SU-DHL-6 (cell line): ENCODE measurements at regions not wholly inside any gene's neighbourhood (a gene's known extent, or its start where the extent isn't known, plus 50 kb on each side); places are given as distances from the start of the nearest gene placed in this dataset.

Source experiments
- H2AFZ ChIP-seq: fragments of 200-600 bp; sonication (generic); 2 replicates; pipeline ENCODE4 v1.6.1; 2014; ENCODE audit warnings: low read depth, mild to moderate bottlenecking, moderate library complexity, mixed read lengths, antibody characterized with exemption, low read length; ENCODE audit not compliant: severe bottlenecking
- H3F3A ChIP-seq: fragments of 200-600 bp; shearing (Covaris generic); 2 replicates; pipeline ENCODE4 v1.6.0; 2016; ENCODE audit warnings: antibody characterized with exemption, mild to moderate bottlenecking; ENCODE audit not compliant: insufficient read depth
- H3K27ac ChIP-seq: fragments of 200-600 bp; sonication (generic); 2 replicates; pipeline ENCODE4 v1.5.1; 2016; ENCODE audit warnings: low read depth, mild to moderate bottlenecking, low read length, moderate library complexity, mixed read lengths
- H3K27me3 ChIP-seq: fragments of 200-600 bp; sonication (generic), shearing (Covaris generic); 2 replicates; pipeline ENCODE4 v1.6.0; 2014; ENCODE audit warnings: mild to moderate bottlenecking, low read length
- H3K36me3 ChIP-seq: fragments of 200-600 bp; sonication (generic); 2 replicates; pipeline ENCODE4 v1.6.1; 2014; ENCODE audit warnings: mild to moderate bottlenecking, low read length, mixed read lengths
- H3K4me2 ChIP-seq: fragments of 300-600, 200-600 bp; shearing (Covaris generic), sonication (generic); 2 replicates; pipeline ENCODE4 v1.6.0; 2014; ENCODE audit warnings: low read length, low read depth, mild to moderate bottlenecking; ENCODE audit not compliant: poor library complexity, severe bottlenecking
- H3K4me3 ChIP-seq: fragments of 200-600 bp; sonication (generic); 2 replicates; pipeline ENCODE4 v1.5.1; 2014; ENCODE audit warnings: antibody characterized with exemption, low read length, mild to moderate bottlenecking, mixed read lengths; ENCODE audit not compliant: insufficient read depth, poor library complexity, severe bottlenecking
- H3K79me2 ChIP-seq: fragments of 200-600 bp; sonication (generic); 2 replicates; pipeline ENCODE4 v1.6.1; 2014; ENCODE audit warnings: mild to moderate bottlenecking, low read length, moderate library complexity; ENCODE audit not compliant: insufficient read depth
- H3K9ac ChIP-seq: fragments of 200-600 bp; sonication (generic); 2 replicates; pipeline ENCODE4 v1.7.0; 2014; ENCODE audit warnings: mild to moderate bottlenecking, low read length
- H3K9me2 ChIP-seq: fragments of 200-600 bp; sonication (generic); replicated peaks from 2 replicates; pipeline ENCODE4 v1.6.1; 2014; ENCODE audit warnings: low read length; ENCODE audit not compliant: insufficient read depth
- H3K9me3 ChIP-seq: fragments of 200-600 bp; sonication (generic); 2 replicates; pipeline ENCODE4 v1.6.1; 2014; ENCODE audit warnings: low read length, mixed read lengths; ENCODE audit not compliant: insufficient read depth
- H4K20me1 ChIP-seq: fragments of 200-600 bp; sonication (generic); 2 replicates; pipeline ENCODE4 v1.6.1; 2014; ENCODE audit warnings: low read depth, mild to moderate bottlenecking, antibody characterized with exemption, low read length, moderate library complexity, mixed read lengths
- CTCF ChIP-seq: fragments of 200-600 bp; sonication (generic); IDR thresholded peaks from one replicate; pipeline ENCODE4 v1.5.1; 2017; ENCODE audit warnings: antibody characterized with exemption, mild to moderate bottlenecking, low read length, moderate library complexity; ENCODE audit not compliant: insufficient read depth, poor library complexity, severe bottlenecking
- EZH2phosphoT487 ChIP-seq: fragments of 200-600 bp; sonication (generic), shearing (Covaris generic); conservative IDR thresholded peaks from 2 replicates; pipeline ENCODE4 v1.6.1; 2018; ENCODE audit warnings: mild to moderate bottlenecking, antibody characterized with exemption, low read length, moderate library complexity, mixed read lengths

GRCh38 chr7:130970196-130970595 lies 236.2 kb upstream of the KLF14 start:
- Histone ChIP-seq H3K36me3 (peaks cover 4% of the 10 kb centered on the region; the same call in 1 of the 2 replicates), H3K27ac (no peak overlapping the region), H3F3A (no peaks in the 10 kb centered on the region), H3K9ac (no peak overlapping the region), H2AFZ (no peak overlapping the region), H3K9me2 (no peaks in the 10 kb centered on the region), H3K79me2 (no peaks in the 10 kb centered on the region), H3K4me3 (no peak overlapping the region), H3K27me3 (no peaks in the 10 kb centered on the region), H3K4me2 (no peak overlapping the region), H4K20me1 (no peaks in the 10 kb centered on the region), H3K9me3 (no peaks in the 10 kb centered on the region)
- TF ChIP-seq EZH2phosphoT487: no peak
- TF ChIP-seq CTCF: no peak

GRCh38 chr7:130970696-130971095 lies 236.7 kb upstream of the KLF14 start:
- H3F3A ChIP-seq: no peaks in the 10 kb centered on the region
- no peak overlapping the region for H3K27ac ChIP-seq
- no peaks in the 10 kb centered on the region for H3K9me2 ChIP-seq
- no peak overlapping the region for H3K9ac ChIP-seq
- H4K20me1 ChIP-seq: no peaks in the 10 kb centered on the region
- H3K79me2 ChIP-seq: no peaks in the 10 kb centered on the region
- peaks cover 4% of the 10 kb centered on the region; the same call in 1 of the 2 replicates for H3K36me3 ChIP-seq
- no peaks in the 10 kb centered on the region for H3K9me3 ChIP-seq
- no peak overlapping the region for H3K4me2 ChIP-seq
- TF ChIP-seq CTCF (no peak), EZH2phosphoT487 (no peak)
- no peak overlapping the region for H2AFZ ChIP-seq
- no peaks in the 10 kb centered on the region for H3K27me3 ChIP-seq
- H3K4me3 ChIP-seq: no peak overlapping the region

GRCh38 chr7:130971297-130971696 lies 237.3 kb upstream of the KLF14 start:
- no peaks in the 10 kb centered on the region for H3F3A ChIP-seq
- no peak overlapping the region for H3K27ac ChIP-seq
- H3K9me3 ChIP-seq: no peaks in the 10 kb centered on the region
- no peak overlapping the region for H3K9ac ChIP-seq
- peaks cover 4% of the 10 kb centered on the region; the same call in 1 of the 2 replicates for H3K36me3 ChIP-seq
- no peaks in the 10 kb centered on the region for H3K79me2 ChIP-seq
- no peaks in the 10 kb centered on the region for H4K20me1 ChIP-seq
- no peak overlapping the region for H2AFZ ChIP-seq
- no peak for TF ChIP-seq EZH2phosphoT487
- no peak for TF ChIP-seq CTCF
- H3K27me3 ChIP-seq: no peaks in the 10 kb centered on the region
- no peak overlapping the region for H3K4me2 ChIP-seq
- H3K4me3 ChIP-seq: no peak overlapping the region
- H3K9me2 ChIP-seq: no peaks in the 10 kb centered on the region
